H1 (cell line): ENCODE measurements at regions not wholly inside any gene's neighbourhood (a gene's known extent, or its start where the extent isn't known, plus 50 kb on each side); places are given as distances from the start of the nearest gene placed in this dataset.

Experiments
- CTCF ChIA-PET: fragments of 300-600 bp; sonication (Branson Sonifier 250); formaldehyde crosslinking; loops from one replicate; lab custom pipeline; 2021; ENCODE audit not compliant: partially characterized antibody; lab: Charles Lee
- POLR2A ChIA-PET: fragments of 300-600 bp; sonication (Branson Sonifier 250); formaldehyde crosslinking; loops from one replicate; lab custom pipeline; 2021; ENCODE audit warnings: inconsistent platforms; ENCODE audit not compliant: partially characterized antibody; lab: Charles Lee
- DNase-seq, 2 experiments: peaks; one replicate each; pipeline versions ENCODE4 v3.0.0 to v3.0.0-alpha.2; 2010 to 2022; ENCODE audit warnings: low spot score in 2 of 2, low read depth in 1 of 2, mixed read lengths in 1 of 2
- FAIRE-seq: peaks from 2 replicates; lab custom pipeline; 2011; peaks lifted over from hg19 to GRCh38; lab: Jason Lieb, UNC
- H2AFZ ChIP-seq: 2 replicates; pipeline ENCODE4 v1.8.1; 2012; ENCODE audit warnings: low read length, inconsistent platforms
- H2AK5ac ChIP-seq: 2 replicates; pipeline ENCODE4 v1.6.1; 2013; ENCODE audit warnings: low read depth, low read length
- H2BK120ac ChIP-seq: replicated peaks from 2 replicates; pipeline ENCODE3; 2013; ENCODE audit warnings: low read depth, low read length, inconsistent platforms
- H2BK12ac ChIP-seq: 2 replicates; pipeline ENCODE4 v1.6.1; 2013; ENCODE audit warnings: low read depth, low read length
- H2BK15ac ChIP-seq: 2 replicates; pipeline ENCODE4 v1.6.1; 2013; ENCODE audit warnings: low read length
- H2BK20ac ChIP-seq: 2 replicates; pipeline ENCODE4 v1.6.1; 2013; ENCODE audit warnings: low read length
- H2BK5ac ChIP-seq: 2 replicates; pipeline ENCODE4 v1.6.1; 2013; ENCODE audit warnings: low read depth, low read length
- H3K14ac ChIP-seq: 2 replicates; pipeline ENCODE4 v1.6.1; 2013; ENCODE audit warnings: inconsistent platforms; ENCODE audit not compliant: insufficient read length
- H3K18ac ChIP-seq: 2 replicates; pipeline ENCODE4 v1.6.1; 2013; ENCODE audit warnings: low read length; ENCODE audit errors: extremely low read depth
- H3K23ac ChIP-seq: 2 replicates; pipeline ENCODE4 v1.6.1; 2013; ENCODE audit warnings: inconsistent platforms; ENCODE audit not compliant: insufficient read length
- H3K23me2 ChIP-seq: 2 replicates; pipeline ENCODE4 v1.6.1; 2013; ENCODE audit warnings: low read depth, low read length
- H3K27ac ChIP-seq: 2 replicates; pipeline ENCODE4 v1.6.1; 2011; ENCODE audit warnings: low read depth, low read length, inconsistent platforms
- H3K27me3 ChIP-seq, 4 experiments: replicated peaks in 1 of 4; 1 replicate in 1 of 4; 2 replicates in 3 of 4; pipeline versions ENCODE4 v1.6.1 to v1.8.1; 2011 to 2013; ENCODE audit warnings: low read length in 3 of 4, mild to moderate bottlenecking in 3 of 4, inconsistent platforms in 2 of 4, mixed read lengths in 2 of 4, moderate library complexity in 1 of 4; ENCODE audit not compliant: control insufficient read depth in 3 of 4, insufficient read depth in 3 of 4; ENCODE audit errors: extremely low read depth in 1 of 4
- H3K36me3 ChIP-seq, 4 experiments: 2 replicates each; pipeline versions ENCODE4 v1.6.1 to v1.8.1; 2011 to 2013; ENCODE audit warnings: mild to moderate bottlenecking in 4 of 4, low read length in 3 of 4, moderate library complexity in 2 of 4, control low read depth in 1 of 4, inconsistent platforms in 1 of 4; ENCODE audit not compliant: insufficient read depth in 4 of 4, control insufficient read depth in 2 of 4
- H3K4ac ChIP-seq: replicated peaks from 2 replicates; pipeline ENCODE3; 2013; ENCODE audit warnings: low read length, low read depth, mixed read lengths, inconsistent platforms; ENCODE audit not compliant: insufficient read length
- H3K4me1 ChIP-seq, 4 experiments: replicated peaks in 1 of 4; 1 replicate in 1 of 4; 2 replicates in 3 of 4; pipeline versions ENCODE4 v1.6.1 to v1.8.1; 2011 to 2013; ENCODE audit warnings: low read length in 3 of 4, inconsistent platforms in 2 of 4, mixed read lengths in 1 of 4; ENCODE audit not compliant: insufficient read depth in 4 of 4, control insufficient read depth in 3 of 4
- H3K4me2 ChIP-seq, 2 experiments: 2 replicates each; pipeline versions ENCODE4 v1.6.1 to v1.8.1; 2011 to 2013; ENCODE audit warnings: low read depth in 2 of 2, low read length in 2 of 2, control low read depth in 1 of 2, inconsistent platforms in 1 of 2, mild to moderate bottlenecking in 1 of 2; ENCODE audit not compliant: insufficient read depth in 1 of 2
- H3K4me3 ChIP-seq, 4 experiments: fragments of 200-600, 300-600 bp in 1 of 4; sonication (generic), shearing (Covaris generic), sonication (Bioruptor Twin) in 1 of 4; 2 replicates each; pipeline versions ENCODE4 v1.5.1 to v1.8.1; 2011 to 2016; ENCODE audit warnings: low read length in 4 of 4, low read depth in 3 of 4, control low read depth in 2 of 4, inconsistent platforms in 2 of 4, mild to moderate bottlenecking in 2 of 4, mixed read lengths in 1 of 4, moderate library complexity in 1 of 4; ENCODE audit not compliant: insufficient read depth in 2 of 4; ENCODE audit errors: extremely low read depth in 1 of 4
- H3K56ac ChIP-seq: replicated peaks from 2 replicates; pipeline ENCODE3; 2013; ENCODE audit warnings: low read depth, mild to moderate bottlenecking, mixed read lengths, low read length, inconsistent platforms; ENCODE audit not compliant: insufficient read length
- H3K79me1 ChIP-seq: 2 replicates; pipeline ENCODE4 v1.6.1; 2013; ENCODE audit warnings: low read depth, low read length, control low read depth
- H3K79me2 ChIP-seq, 2 experiments: 2 replicates each; pipeline versions ENCODE4 v1.6.1 to v1.8.1; 2012 to 2013; ENCODE audit warnings: low read length in 2 of 2, mild to moderate bottlenecking in 2 of 2, inconsistent platforms in 1 of 2; ENCODE audit not compliant: insufficient read depth in 2 of 2, control insufficient read depth in 1 of 2
- H3K9ac ChIP-seq, 4 experiments: replicated peaks in 1 of 4; 1 replicate in 1 of 4; 2 replicates in 3 of 4; pipeline versions ENCODE4 v1.6.1 to v1.8.1; 2011 to 2013; ENCODE audit warnings: low read depth in 3 of 4, low read length in 3 of 4, control low read depth in 2 of 4, mild to moderate bottlenecking in 2 of 4, moderate library complexity in 2 of 4, inconsistent platforms in 1 of 4; ENCODE audit errors: extremely low read depth in 1 of 4
- H3K9me3 ChIP-seq, 2 experiments: 2 replicates each; pipeline versions ENCODE4 v1.6.1 to v1.8.1; 2012 to 2013; ENCODE audit warnings: mild to moderate bottlenecking in 2 of 2, moderate library complexity in 2 of 2, control low read depth in 1 of 2, inconsistent platforms in 1 of 2, low read depth in 1 of 2, low read length in 1 of 2, mixed read lengths in 1 of 2; ENCODE audit not compliant: insufficient read depth in 2 of 2
- H4K20me1 ChIP-seq, 2 experiments: replicated peaks in 1 of 2; 2 replicates each; pipeline versions ENCODE3 to v1.8.1; 2011 to 2013; ENCODE audit warnings: inconsistent platforms in 2 of 2, low read length in 2 of 2, mild to moderate bottlenecking in 1 of 2; ENCODE audit not compliant: insufficient read depth in 2 of 2, control insufficient read depth in 1 of 2
- H4K5ac ChIP-seq: 2 replicates; pipeline ENCODE4 v1.6.1; 2013; ENCODE audit warnings: low read length, low read depth, mixed read lengths, inconsistent platforms; ENCODE audit not compliant: insufficient read length
- H4K8ac ChIP-seq: 2 replicates; pipeline ENCODE4 v1.8.0; 2013; ENCODE audit warnings: mild to moderate bottlenecking, moderate library complexity, low read length, inconsistent platforms; ENCODE audit not compliant: insufficient read depth; ENCODE audit errors: extremely low read depth
- H4K91ac ChIP-seq: replicated peaks from 2 replicates; pipeline ENCODE3; 2013; ENCODE audit warnings: low read length, mixed read lengths, inconsistent platforms; ENCODE audit not compliant: insufficient read length
- KDM5A ChIP-seq: fragments of 200-600 bp; IDR thresholded peaks from 2 replicates; pipeline ENCODE4 v1.7.1; 2012; ENCODE audit warnings: mild to moderate bottlenecking, low read length, inconsistent platforms, mixed read lengths
- TBP ChIP-seq: IDR thresholded peaks from 2 replicates; pipeline ENCODE4 v1.6.1; 2011; ENCODE audit warnings: low read depth, low read length, improper control_type of control experiment
- USF2 ChIP-seq: IDR thresholded peaks from 2 replicates; pipeline ENCODE4 v1.6.1; 2011; ENCODE audit warnings: low read length, improper control_type of control experiment
- WGBS, 2 experiments: shearing (Covaris generic) in 1 of 2; methylation state at CpG; one replicate each; pipeline versions ENCODE4 v1.1.6 to v1.1.7; 2013 to 2015; ENCODE audit warnings: low lambda C conversion rate in 2 of 2, mixed read lengths in 2 of 2, inconsistent platforms in 1 of 2, low coverage in 1 of 2, missing lambda C conversion rate in 1 of 2; ENCODE audit not compliant: insufficient replicate concordance in 2 of 2, insufficient coverage in 1 of 2, insufficient read length in 1 of 2; ENCODE audit errors: extremely low coverage in 1 of 2, missing lambda C conversion rate in 1 of 2; 5-methylcytosine and 5-hydroxymethylcytosine counted together

GRCh38 chr21:35198565-35198964 is 149.5 kb upstream of the RUNX1 start:
- Histone ChIP-seq H3K27me3 (no peaks in the 10 kb centered on the region), H3K4ac (no peak overlapping the region), H2BK20ac (no peak overlapping the region), H2AFZ (no peak overlapping the region), H4K5ac (no peak overlapping the region), H2BK15ac (no peak overlapping the region), H4K20me1 (no peaks in the 10 kb centered on the region), H3K79me2 (no peaks in the 10 kb centered on the region), H3K23me2 (no peaks in the 10 kb centered on the region; the same call in 1 of the 2 replicates), H2BK120ac (no peak overlapping the region), H3K79me1 (no peaks in the 10 kb centered on the region), H3K14ac (no peak overlapping the region), H3K56ac (no peak overlapping the region), H3K36me3 (no peaks in the 10 kb centered on the region), H3K9ac (no peak overlapping the region), H3K4me3 (no peak overlapping the region), H3K18ac (no peak overlapping the region), H3K9me3 (no peaks in the 10 kb centered on the region), H2BK12ac (no peak overlapping the region), H3K4me2 (no peak overlapping the region), H2AK5ac (no peak overlapping the region), H3K27ac (no peak overlapping the region), H3K4me1 (no peaks in the 10 kb centered on the region), H2BK5ac (no peak overlapping the region), H4K8ac (no peak overlapping the region), H4K91ac (no peak overlapping the region), H3K23ac (no peak overlapping the region)
- FAIRE-seq (no peak), DNase-seq (no peak)
- ChIA-PET CTCF (interaction anchor here (0.9 kb wide), 1 partner anchor 12 kb away, joined by 3 read pairs; no protein-coding TSS in a partner anchor), POLR2A (interaction anchor here (0.7 kb wide), 1 partner anchor 9 kb away, joined by 4 read pairs; no protein-coding TSS in a partner anchor)
- TF ChIP-seq KDM5A (no peak), USF2 (no peak), TBP (no peak)
- 36% methylated on average over 1 of the region's 1 CpG; no CpG with 5 or more reads in 1 of the 2 experiments for WGBS, 2 experiments
